H1 (cell line): ENCODE measurements at regions not wholly inside any gene's neighbourhood (a gene's known extent, or its start where the extent isn't known, plus 50 kb on each side); places are given as distances from the start of the nearest gene placed in this dataset.

Source experiments
- CTCF ChIA-PET: fragments of 300-600 bp; sonication (Branson Sonifier 250); formaldehyde crosslinking; loops from one replicate; lab custom pipeline; 2021; ENCODE audit not compliant: partially characterized antibody; lab: Charles Lee
- POLR2A ChIA-PET: fragments of 300-600 bp; sonication (Branson Sonifier 250); formaldehyde crosslinking; loops from one replicate; lab custom pipeline; 2021; ENCODE audit warnings: inconsistent platforms; ENCODE audit not compliant: partially characterized antibody; lab: Charles Lee
- DNase-seq, 2 experiments: peaks; one replicate each; pipeline versions ENCODE4 v3.0.0 to v3.0.0-alpha.2; 2010 to 2022; ENCODE audit warnings: low spot score in 2 of 2, low read depth in 1 of 2, mixed read lengths in 1 of 2
- FAIRE-seq: peaks from 2 replicates; lab custom pipeline; 2011; peaks lifted over from hg19 to GRCh38; lab: Jason Lieb, UNC
- H2AFZ ChIP-seq: 2 replicates; pipeline ENCODE4 v1.8.1; 2012; ENCODE audit warnings: low read length, inconsistent platforms
- H2AK5ac ChIP-seq: 2 replicates; pipeline ENCODE4 v1.6.1; 2013; ENCODE audit warnings: low read depth, low read length
- H2BK120ac ChIP-seq: replicated peaks from 2 replicates; pipeline ENCODE3; 2013; ENCODE audit warnings: low read depth, low read length, inconsistent platforms
- H2BK12ac ChIP-seq: 2 replicates; pipeline ENCODE4 v1.6.1; 2013; ENCODE audit warnings: low read depth, low read length
- H2BK15ac ChIP-seq: 2 replicates; pipeline ENCODE4 v1.6.1; 2013; ENCODE audit warnings: low read length
- H2BK20ac ChIP-seq: 2 replicates; pipeline ENCODE4 v1.6.1; 2013; ENCODE audit warnings: low read length
- H2BK5ac ChIP-seq: 2 replicates; pipeline ENCODE4 v1.6.1; 2013; ENCODE audit warnings: low read depth, low read length
- H3K14ac ChIP-seq: 2 replicates; pipeline ENCODE4 v1.6.1; 2013; ENCODE audit warnings: inconsistent platforms; ENCODE audit not compliant: insufficient read length
- H3K18ac ChIP-seq: 2 replicates; pipeline ENCODE4 v1.6.1; 2013; ENCODE audit warnings: low read length; ENCODE audit errors: extremely low read depth
- H3K23ac ChIP-seq: 2 replicates; pipeline ENCODE4 v1.6.1; 2013; ENCODE audit warnings: inconsistent platforms; ENCODE audit not compliant: insufficient read length
- H3K23me2 ChIP-seq: 2 replicates; pipeline ENCODE4 v1.6.1; 2013; ENCODE audit warnings: low read depth, low read length
- H3K27ac ChIP-seq: 2 replicates; pipeline ENCODE4 v1.6.1; 2011; ENCODE audit warnings: low read depth, low read length, inconsistent platforms
- H3K27me3 ChIP-seq, 4 experiments: replicated peaks in 1 of 4; 1 replicate in 1 of 4; 2 replicates in 3 of 4; pipeline versions ENCODE4 v1.6.1 to v1.8.1; 2011 to 2013; ENCODE audit warnings: low read length in 3 of 4, mild to moderate bottlenecking in 3 of 4, inconsistent platforms in 2 of 4, mixed read lengths in 2 of 4, moderate library complexity in 1 of 4; ENCODE audit not compliant: control insufficient read depth in 3 of 4, insufficient read depth in 3 of 4; ENCODE audit errors: extremely low read depth in 1 of 4
- H3K36me3 ChIP-seq, 4 experiments: 2 replicates each; pipeline versions ENCODE4 v1.6.1 to v1.8.1; 2011 to 2013; ENCODE audit warnings: mild to moderate bottlenecking in 4 of 4, low read length in 3 of 4, moderate library complexity in 2 of 4, control low read depth in 1 of 4, inconsistent platforms in 1 of 4; ENCODE audit not compliant: insufficient read depth in 4 of 4, control insufficient read depth in 2 of 4
- H3K4ac ChIP-seq: replicated peaks from 2 replicates; pipeline ENCODE3; 2013; ENCODE audit warnings: low read length, low read depth, mixed read lengths, inconsistent platforms; ENCODE audit not compliant: insufficient read length
- H3K4me1 ChIP-seq, 4 experiments: replicated peaks in 1 of 4; 1 replicate in 1 of 4; 2 replicates in 3 of 4; pipeline versions ENCODE4 v1.6.1 to v1.8.1; 2011 to 2013; ENCODE audit warnings: low read length in 3 of 4, inconsistent platforms in 2 of 4, mixed read lengths in 1 of 4; ENCODE audit not compliant: insufficient read depth in 4 of 4, control insufficient read depth in 3 of 4
- H3K4me2 ChIP-seq, 2 experiments: 2 replicates each; pipeline versions ENCODE4 v1.6.1 to v1.8.1; 2011 to 2013; ENCODE audit warnings: low read depth in 2 of 2, low read length in 2 of 2, control low read depth in 1 of 2, inconsistent platforms in 1 of 2, mild to moderate bottlenecking in 1 of 2; ENCODE audit not compliant: insufficient read depth in 1 of 2
- H3K4me3 ChIP-seq, 4 experiments: fragments of 200-600, 300-600 bp in 1 of 4; sonication (generic), shearing (Covaris generic), sonication (Bioruptor Twin) in 1 of 4; 2 replicates each; pipeline versions ENCODE4 v1.5.1 to v1.8.1; 2011 to 2016; ENCODE audit warnings: low read length in 4 of 4, low read depth in 3 of 4, control low read depth in 2 of 4, inconsistent platforms in 2 of 4, mild to moderate bottlenecking in 2 of 4, mixed read lengths in 1 of 4, moderate library complexity in 1 of 4; ENCODE audit not compliant: insufficient read depth in 2 of 4; ENCODE audit errors: extremely low read depth in 1 of 4
- H3K56ac ChIP-seq: replicated peaks from 2 replicates; pipeline ENCODE3; 2013; ENCODE audit warnings: low read depth, mild to moderate bottlenecking, mixed read lengths, low read length, inconsistent platforms; ENCODE audit not compliant: insufficient read length
- H3K79me1 ChIP-seq: 2 replicates; pipeline ENCODE4 v1.6.1; 2013; ENCODE audit warnings: low read depth, low read length, control low read depth
- H3K79me2 ChIP-seq, 2 experiments: 2 replicates each; pipeline versions ENCODE4 v1.6.1 to v1.8.1; 2012 to 2013; ENCODE audit warnings: low read length in 2 of 2, mild to moderate bottlenecking in 2 of 2, inconsistent platforms in 1 of 2; ENCODE audit not compliant: insufficient read depth in 2 of 2, control insufficient read depth in 1 of 2
- H3K9ac ChIP-seq, 4 experiments: replicated peaks in 1 of 4; 1 replicate in 1 of 4; 2 replicates in 3 of 4; pipeline versions ENCODE4 v1.6.1 to v1.8.1; 2011 to 2013; ENCODE audit warnings: low read depth in 3 of 4, low read length in 3 of 4, control low read depth in 2 of 4, mild to moderate bottlenecking in 2 of 4, moderate library complexity in 2 of 4, inconsistent platforms in 1 of 4; ENCODE audit errors: extremely low read depth in 1 of 4
- H3K9me3 ChIP-seq, 2 experiments: 2 replicates each; pipeline versions ENCODE4 v1.6.1 to v1.8.1; 2012 to 2013; ENCODE audit warnings: mild to moderate bottlenecking in 2 of 2, moderate library complexity in 2 of 2, control low read depth in 1 of 2, inconsistent platforms in 1 of 2, low read depth in 1 of 2, low read length in 1 of 2, mixed read lengths in 1 of 2; ENCODE audit not compliant: insufficient read depth in 2 of 2
- H4K20me1 ChIP-seq, 2 experiments: replicated peaks in 1 of 2; 2 replicates each; pipeline versions ENCODE3 to v1.8.1; 2011 to 2013; ENCODE audit warnings: inconsistent platforms in 2 of 2, low read length in 2 of 2, mild to moderate bottlenecking in 1 of 2; ENCODE audit not compliant: insufficient read depth in 2 of 2, control insufficient read depth in 1 of 2
- H4K5ac ChIP-seq: 2 replicates; pipeline ENCODE4 v1.6.1; 2013; ENCODE audit warnings: low read length, low read depth, mixed read lengths, inconsistent platforms; ENCODE audit not compliant: insufficient read length
- H4K8ac ChIP-seq: 2 replicates; pipeline ENCODE4 v1.8.0; 2013; ENCODE audit warnings: mild to moderate bottlenecking, moderate library complexity, low read length, inconsistent platforms; ENCODE audit not compliant: insufficient read depth; ENCODE audit errors: extremely low read depth
- H4K91ac ChIP-seq: replicated peaks from 2 replicates; pipeline ENCODE3; 2013; ENCODE audit warnings: low read length, mixed read lengths, inconsistent platforms; ENCODE audit not compliant: insufficient read length
- ATF2 ChIP-seq: IDR thresholded peaks from 2 replicates; pipeline ENCODE4 v1.6.1; 2012; ENCODE audit warnings: low read length, inconsistent platforms
- BRCA1 ChIP-seq: IDR thresholded peaks from 2 replicates; pipeline ENCODE4 v1.6.1; 2012; ENCODE audit warnings: low read depth, low read length, improper control_type of control experiment
- CHD1 ChIP-seq: IDR thresholded peaks from 2 replicates; pipeline ENCODE4 v1.6.1; 2012; ENCODE audit warnings: low read depth, low read length, improper control_type of control experiment
- GABPA ChIP-seq: IDR thresholded peaks from 2 replicates; pipeline ENCODE4 v1.6.1; 2011; ENCODE audit warnings: mild to moderate bottlenecking, low read length, moderate library complexity, borderline replicate concordance; ENCODE audit not compliant: insufficient read depth
- MAFK ChIP-seq: IDR thresholded peaks from 2 replicates; pipeline ENCODE4 v1.6.1; 2012; ENCODE audit warnings: low read depth, mild to moderate bottlenecking, improper control_type of control experiment, low read length
- MAX ChIP-seq: IDR thresholded peaks from 2 replicates; pipeline ENCODE4 v1.6.1; 2012; ENCODE audit warnings: inconsistent platforms
- POLR2A ChIP-seq, 2 experiments: IDR thresholded peaks; 1 replicate in 1 of 2; 2 replicates in 1 of 2; pipeline ENCODE4 v1.6.1; 2011; ENCODE audit warnings: low read depth in 2 of 2, low read length in 2 of 2, mild to moderate bottlenecking in 2 of 2; ENCODE audit errors: control extremely low read depth in 1 of 2
- RAD21 ChIP-seq, 2 experiments: IDR thresholded peaks in 1 of 2; conservative IDR thresholded peaks in 1 of 2; 2 replicates each; pipeline ENCODE4 v1.6.1; 2011; ENCODE audit warnings: low read depth in 2 of 2, low read length in 2 of 2, improper control_type of control experiment in 1 of 2, inconsistent platforms in 1 of 2, mild to moderate bottlenecking in 1 of 2, moderate library complexity in 1 of 2
- SP4 ChIP-seq: IDR thresholded peaks from 2 replicates; pipeline ENCODE4 v1.6.1; 2012; ENCODE audit warnings: low read length, inconsistent platforms
- SRF ChIP-seq: IDR thresholded peaks from 2 replicates; pipeline ENCODE4 v1.6.1; 2011; ENCODE audit warnings: mild to moderate bottlenecking, low read depth, low read length, moderate library complexity
- SUZ12 ChIP-seq: fragments of 200-600 bp; sonication (generic); IDR thresholded peaks from 2 replicates; pipeline ENCODE4 v1.6.1; 2012; ENCODE audit warnings: mild to moderate bottlenecking, inconsistent platforms, low read length, moderate library complexity, mixed read lengths
- WGBS, 2 experiments: shearing (Covaris generic) in 1 of 2; methylation state at CpG; one replicate each; pipeline versions ENCODE4 v1.1.6 to v1.1.7; 2013 to 2015; ENCODE audit warnings: low lambda C conversion rate in 2 of 2, mixed read lengths in 2 of 2, inconsistent platforms in 1 of 2, low coverage in 1 of 2, missing lambda C conversion rate in 1 of 2; ENCODE audit not compliant: insufficient replicate concordance in 2 of 2, insufficient coverage in 1 of 2, insufficient read length in 1 of 2; ENCODE audit errors: extremely low coverage in 1 of 2, missing lambda C conversion rate in 1 of 2; 5-methylcytosine and 5-hydroxymethylcytosine counted together

GRCh38 chr18:75538727-75539126 lies 111.2 kb upstream of the SMIM21 start:
- Histone ChIP-seq H4K91ac (no peak overlapping the region), H4K20me1 (no peaks in the 10 kb centered on the region), H3K4ac (no peak overlapping the region), H2BK5ac (no peak overlapping the region), H2BK120ac (no peak overlapping the region), H3K79me2 (no peaks in the 10 kb centered on the region), H3K36me3 (no peaks in the 10 kb centered on the region), H3K4me3 (no peak overlapping the region), H3K79me1 (no peaks in the 10 kb centered on the region), H2BK20ac (no peak overlapping the region), H3K9ac (no peak overlapping the region), H2BK15ac (no peak overlapping the region), H3K56ac (no peak overlapping the region), H3K14ac (no peak overlapping the region), H3K23me2 (no peaks in the 10 kb centered on the region), H2AK5ac (no peak overlapping the region), H3K4me2 (no peak overlapping the region), H2AFZ (peak overlapping the region; percentile 67; the same call in 1 of the 2 replicates), H4K8ac (no peak overlapping the region), H3K27ac (no peak overlapping the region), H3K27me3 (no peaks in the 10 kb centered on the region), H3K23ac (no peak overlapping the region), H3K9me3 (no peaks in the 10 kb centered on the region), H3K18ac (no peak overlapping the region), H2BK12ac (no peak overlapping the region), H3K4me1 (no peaks in the 10 kb centered on the region), H4K5ac (no peak overlapping the region)
- ChIA-PET POLR2A (no interaction called here), CTCF (no interaction called here)
- no peak for FAIRE-seq
- no peak for TF ChIP-seq ATF2
- no peak for TF ChIP-seq SUZ12
- no peak for TF ChIP-seq GABPA
- no peak for TF ChIP-seq MAFK
- TF ChIP-seq CHD1, result no peak
- no peak for TF ChIP-seq MAX
- TF ChIP-seq RAD21 (IDR thresholded peaks at IDR 0.05 in 1 of 2, conservative IDR thresholded peaks at IDR 0.05 in 1 of 2; ENCODE audit: low read depth in 2 of 2, low read length in 2 of 2), result no peak
- no peak for TF ChIP-seq SP4
- no peak for TF ChIP-seq BRCA1
- TF ChIP-seq POLR2A (IDR thresholded peaks at IDR 0.05; ENCODE audit: control extremely low read depth in 1 of 2, low read depth in 2 of 2, low read length in 2 of 2), result no peak
- TF ChIP-seq SRF, result no peak
- no peak for DNase-seq
- 94% methylated on average over 2 of the region's 2 CpGs; no CpG with 5 or more reads in 1 of the 2 experiments for WGBS, 2 experiments
